ENCODE measurements at regions not wholly inside any gene's neighbourhood (a gene's known extent, or its start where the extent isn't known, plus 50 kb on each side); places are given as distances from the start of the nearest gene placed in this dataset.

DNA sequence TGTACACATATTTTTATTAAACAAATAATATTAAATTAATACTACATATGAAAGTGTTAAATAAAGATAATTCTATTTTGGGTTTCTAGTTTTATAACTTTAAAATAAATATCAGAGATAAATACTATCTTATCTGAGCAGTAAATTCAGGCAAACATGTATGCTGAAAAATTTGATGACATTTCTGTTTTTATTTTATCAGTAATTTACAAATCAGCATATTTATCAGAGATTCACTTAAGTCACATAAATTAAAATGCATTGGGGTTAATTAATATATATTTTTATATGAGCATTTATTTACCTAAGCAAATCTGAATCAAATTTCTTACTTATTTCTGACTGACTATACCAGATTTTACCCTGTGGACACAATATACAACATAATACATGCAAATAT, 1499.8 kb downstream of the OTOL1 start:
- TF ChIP-seq, protein P1, sequence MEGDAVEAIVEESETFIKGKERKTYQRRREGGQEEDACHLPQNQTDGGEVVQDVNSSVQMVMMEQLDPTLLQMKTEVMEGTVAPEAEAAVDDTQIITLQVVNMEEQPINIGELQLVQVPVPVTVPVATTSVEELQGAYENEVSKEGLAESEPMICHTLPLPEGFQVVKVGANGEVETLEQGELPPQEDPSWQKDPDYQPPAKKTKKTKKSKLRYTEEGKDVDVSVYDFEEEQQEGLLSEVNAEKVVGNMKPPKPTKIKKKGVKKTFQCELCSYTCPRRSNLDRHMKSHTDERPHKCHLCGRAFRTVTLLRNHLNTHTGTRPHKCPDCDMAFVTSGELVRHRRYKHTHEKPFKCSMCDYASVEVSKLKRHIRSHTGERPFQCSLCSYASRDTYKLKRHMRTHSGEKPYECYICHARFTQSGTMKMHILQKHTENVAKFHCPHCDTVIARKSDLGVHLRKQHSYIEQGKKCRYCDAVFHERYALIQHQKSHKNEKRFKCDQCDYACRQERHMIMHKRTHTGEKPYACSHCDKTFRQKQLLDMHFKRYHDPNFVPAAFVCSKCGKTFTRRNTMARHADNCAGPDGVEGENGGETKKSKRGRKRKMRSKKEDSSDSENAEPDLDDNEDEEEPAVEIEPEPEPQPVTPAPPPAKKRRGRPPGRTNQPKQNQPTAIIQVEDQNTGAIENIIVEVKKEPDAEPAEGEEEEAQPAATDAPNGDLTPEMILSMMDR (IDR thresholded peaks at IDR 0.05 in 2 of 3, conservative IDR thresholded peaks at IDR 0.05 in 1 of 3; ENCODE audit: borderline replicate concordance in 1 of 3, insufficient read depth in 1 of 3, low read depth in 2 of 3, low read length in 2 of 3): no peak
- TF ChIP-seq EZH2phosphoT487 (IDR thresholded peaks at IDR 0.05; ENCODE audit: borderline replicate concordance) (no peak), POLR2A (IDR thresholded peaks at IDR 0.05; ENCODE audit: borderline replicate concordance, extremely low read depth, insufficient read depth, insufficient read length) (no peak), ELF1 (IDR thresholded peaks at IDR 0.05; ENCODE audit: borderline replicate concordance, low read depth) (no peak), POLR2AphosphoS5 (IDR thresholded peaks at IDR 0.05; ENCODE audit: low read depth, low read length) (no peak), RAD21 (IDR thresholded peaks at IDR 0.05; ENCODE audit: low read depth) (no peak), YY1 (IDR thresholded peaks at IDR 0.05; ENCODE audit: extremely low read depth, insufficient replicate concordance, low read depth, low read length) (no peak), SP1 (IDR thresholded peaks at IDR 0.05; ENCODE audit: low read depth) (no peak)
- TF ChIP-seq, protein P2, sequence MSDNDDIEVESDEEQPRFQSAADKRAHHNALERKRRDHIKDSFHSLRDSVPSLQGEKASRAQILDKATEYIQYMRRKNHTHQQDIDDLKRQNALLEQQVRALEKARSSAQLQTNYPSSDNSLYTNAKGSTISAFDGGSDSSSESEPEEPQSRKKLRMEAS (IDR thresholded peaks at IDR 0.05): no peak

All from HCT116 (cell line).